ENCODE measurements at regions not wholly inside any gene's neighbourhood (a gene's known extent, or its start where the extent isn't known, plus 50 kb on each side); places are given as distances from the start of the nearest gene placed in this dataset.

GRCh38 chr12:114858388-114859146, 174.6 kb upstream of the TBX3 start:
- TF ChIP-seq CTCF (IDR thresholded peaks at IDR 0.05) (peak in 3 of 5 experiments; percentile 10 to 38 (median 34)), POLR2A (IDR thresholded peaks at IDR 0.05) (no peak)
